Loucy (cell line): ENCODE measurements at regions not wholly inside any gene's neighbourhood (a gene's known extent, or its start where the extent isn't known, plus 50 kb on each side); places are given as distances from the start of the nearest gene placed in this dataset.
"Not testable (repeated sequence)": the region's sequence is repeated elsewhere in the genome, so short reads cannot be mapped to it uniquely, and the experiment has no call there.

Source experiments
- H2AFZ ChIP-seq: fragments of 200-600 bp; sonication (generic); 2 replicates; pipeline ENCODE4 v1.6.0; 2016; ENCODE audit warnings: antibody characterized with exemption, mild to moderate bottlenecking, low read length, moderate library complexity
- H3F3A ChIP-seq: fragments of 200-600 bp; 2 replicates; pipeline ENCODE4 v1.6.0; 2016; ENCODE audit warnings: antibody characterized with exemption, low read depth, mild to moderate bottlenecking
- H3K27me3 ChIP-seq: fragments of 200-600 bp; sonication (generic); 2 replicates; pipeline ENCODE4 v1.6.1; 2014; ENCODE audit warnings: low read length, mild to moderate bottlenecking; ENCODE audit not compliant: insufficient read depth, poor library complexity, severe bottlenecking
- H3K36me3 ChIP-seq: fragments of 200-600 bp; sonication (generic); 2 replicates; pipeline ENCODE4 v1.6.1; 2016; ENCODE audit warnings: low read length; ENCODE audit not compliant: insufficient read depth
- H3K4me1 ChIP-seq: fragments of 200-600 bp; sonication (generic); 2 replicates; pipeline ENCODE4 v1.5.1; 2014; ENCODE audit warnings: low read length, mild to moderate bottlenecking; ENCODE audit not compliant: insufficient read depth, poor library complexity, severe bottlenecking
- H3K4me2 ChIP-seq: fragments of 200-600 bp; sonication (generic); 2 replicates; pipeline ENCODE4 v1.6.0; 2014; ENCODE audit warnings: antibody characterized with exemption, low read length, low read depth, mild to moderate bottlenecking; ENCODE audit not compliant: poor library complexity, severe bottlenecking
- H3K4me3 ChIP-seq: fragments of 200-600 bp; sonication (generic); 2 replicates; pipeline ENCODE4 v1.5.1; 2014; ENCODE audit warnings: low read length, mild to moderate bottlenecking, mixed read lengths; ENCODE audit not compliant: poor library complexity, severe bottlenecking
- H3K79me2 ChIP-seq: fragments of 200-600 bp; sonication (generic); 2 replicates; pipeline ENCODE4 v1.6.1; 2014; ENCODE audit warnings: low read length; ENCODE audit not compliant: insufficient read depth
- H3K9ac ChIP-seq: fragments of 200-600 bp; sonication (generic); 2 replicates; pipeline ENCODE4 v1.6.0; 2014; ENCODE audit warnings: mild to moderate bottlenecking, low read depth, low read length, moderate library complexity; ENCODE audit not compliant: poor library complexity, severe bottlenecking
- H3K9me2 ChIP-seq: fragments of 200-600 bp; sonication (generic); replicated peaks from 2 replicates; pipeline ENCODE4 v1.6.1; 2016; ENCODE audit warnings: low read depth, low read length, mixed read lengths
- H3K9me3 ChIP-seq: fragments of 200-600 bp; sonication (generic); 2 replicates; pipeline ENCODE4 v1.6.1; 2014; ENCODE audit warnings: mild to moderate bottlenecking, antibody characterized with exemption, low read length, low read depth; ENCODE audit not compliant: insufficient read depth
- H4K20me1 ChIP-seq: fragments of 200-600 bp; sonication (generic); 2 replicates; pipeline ENCODE4 v1.6.0; 2014; ENCODE audit warnings: antibody characterized with exemption, low read length, mild to moderate bottlenecking; ENCODE audit not compliant: insufficient read depth, poor library complexity, severe bottlenecking
- CTCF ChIP-seq: fragments of 200-600 bp; sonication (generic); conservative IDR thresholded peaks from 2 replicates; pipeline ENCODE4 v1.5.1; 2014; ENCODE audit warnings: mild to moderate bottlenecking, antibody characterized with exemption, low read length
- EZH2phosphoT487 ChIP-seq: fragments of 200-600 bp; IDR thresholded peaks from 2 replicates; pipeline ENCODE4 v1.6.1; 2018; ENCODE audit warnings: antibody characterized with exemption, mild to moderate bottlenecking, moderate library complexity, borderline replicate concordance

GRCh38 chr11:82183346-82183745 lies 550.3 kb downstream of the FAM181B start:
- no peaks in the 10 kb centered on the region for H3K79me2 ChIP-seq
- no peak overlapping the region for H3K9ac ChIP-seq
- TF ChIP-seq CTCF (no peak), EZH2phosphoT487 (no peak)
- no peak overlapping the region for H3K4me3 ChIP-seq
- no peaks in the 10 kb centered on the region for H3K27me3 ChIP-seq
- H3K4me1 ChIP-seq, result peaks cover 7% of the 10 kb centered on the region
- H3K4me2 ChIP-seq, result no peak overlapping the region
- H3K9me3 ChIP-seq, result no peaks in the 10 kb centered on the region
- H2AFZ ChIP-seq, result no peak overlapping the region
- no peaks in the 10 kb centered on the region for H3K36me3 ChIP-seq
- no peaks in the 10 kb centered on the region for H3K9me2 ChIP-seq
- no peaks in the 10 kb centered on the region for H4K20me1 ChIP-seq
- no peaks in the 10 kb centered on the region for H3F3A ChIP-seq

- H3K4me3 ChIP-seq, H4K20me1 ChIP-seq, H3K4me1 ChIP-seq, H3K9me2 ChIP-seq, H3K27me3 ChIP-seq, H3K36me3 ChIP-seq, H2AFZ ChIP-seq, H3K9ac ChIP-seq, H3K4me2 ChIP-seq, H3K9me3 ChIP-seq, H3K79me2 ChIP-seq, H3F3A ChIP-seq: not testable (repeated sequence)
Measured at GRCh38 chr11:82182697-82183096, 551.0 kb downstream of the FAM181B start.

GRCh38 chr11:82181796-82182195 lies 551.9 kb downstream of the FAM181B start:
- not testable (repeated sequence) for H3K27me3 ChIP-seq, H3K79me2 ChIP-seq, H3K36me3 ChIP-seq, H3K9ac ChIP-seq, H3K9me2 ChIP-seq, H3K4me3 ChIP-seq, H4K20me1 ChIP-seq, H3K4me2 ChIP-seq, H2AFZ ChIP-seq, H3K4me1 ChIP-seq, H3K9me3 ChIP-seq, H3F3A ChIP-seq

- no peaks in the 10 kb centered on the region for H3K79me2 ChIP-seq
- no peaks in the 10 kb centered on the region for H4K20me1 ChIP-seq
- H3K4me3 ChIP-seq, result no peak overlapping the region
- H3K9ac ChIP-seq, result no peak overlapping the region
- no peaks in the 10 kb centered on the region for H3F3A ChIP-seq
- H2AFZ ChIP-seq, result no peak overlapping the region
- H3K36me3 ChIP-seq, result no peaks in the 10 kb centered on the region
- no peaks in the 10 kb centered on the region for H3K27me3 ChIP-seq
- no peak overlapping the region for H3K4me2 ChIP-seq
- H3K9me3 ChIP-seq, result no peaks in the 10 kb centered on the region
- TF ChIP-seq CTCF (no peak), EZH2phosphoT487 (no peak)
- no peaks in the 10 kb centered on the region for H3K4me1 ChIP-seq
- no peaks in the 10 kb centered on the region for H3K9me2 ChIP-seq
Measured at GRCh38 chr11:82176945-82177344, 556.7 kb downstream of the FAM181B start.
